Skeletal muscle tissue (tissue), 3 donors: ENCODE measurements at regions not wholly inside any gene's neighbourhood (a gene's known extent, or its start where the extent isn't known, plus 50 kb on each side); places are given as distances from the start of the nearest gene placed in this dataset.

Experiments used
- H3K27ac ChIP-seq: one replicate; pipeline ENCODE4 v1.7.0; 2013; ENCODE audit warnings: mild to moderate bottlenecking, low read depth, low read length, inconsistent platforms
- H3K27me3 ChIP-seq, 3 donors: one replicate each; pipeline ENCODE4 v1.7.0; 2013; ENCODE audit warnings: low read length in 3 of 3; ENCODE audit not compliant: control insufficient read depth in 3 of 3, insufficient read depth in 3 of 3
- H3K36me3 ChIP-seq, 3 donors: one replicate each; pipeline ENCODE4 v1.7.0; 2013; ENCODE audit warnings: low read length in 3 of 3; ENCODE audit not compliant: control insufficient read depth in 3 of 3, insufficient read depth in 3 of 3
- H3K4me1 ChIP-seq, 3 donors: one replicate each; pipeline ENCODE4 v1.7.0; 2013; ENCODE audit warnings: low read length in 3 of 3, mild to moderate bottlenecking in 3 of 3; ENCODE audit not compliant: control insufficient read depth in 3 of 3, insufficient read depth in 3 of 3
- H3K4me3 ChIP-seq, 3 donors: one replicate each; pipeline ENCODE4 v1.7.0; 2013; ENCODE audit warnings: low read length in 3 of 3
- H3K9ac ChIP-seq, 3 donors: one replicate each; pipeline ENCODE4 v1.7.0; 2013; ENCODE audit warnings: low read length in 3 of 3, mild to moderate bottlenecking in 3 of 3, moderate library complexity in 2 of 3, low read depth in 1 of 3
- H3K9me3 ChIP-seq, 3 donors: one replicate each; pipeline ENCODE4 v1.7.0; 2013; ENCODE audit warnings: low read length in 3 of 3; ENCODE audit not compliant: control insufficient read depth in 3 of 3
- donor health status: Osteomylitis.

DNA sequence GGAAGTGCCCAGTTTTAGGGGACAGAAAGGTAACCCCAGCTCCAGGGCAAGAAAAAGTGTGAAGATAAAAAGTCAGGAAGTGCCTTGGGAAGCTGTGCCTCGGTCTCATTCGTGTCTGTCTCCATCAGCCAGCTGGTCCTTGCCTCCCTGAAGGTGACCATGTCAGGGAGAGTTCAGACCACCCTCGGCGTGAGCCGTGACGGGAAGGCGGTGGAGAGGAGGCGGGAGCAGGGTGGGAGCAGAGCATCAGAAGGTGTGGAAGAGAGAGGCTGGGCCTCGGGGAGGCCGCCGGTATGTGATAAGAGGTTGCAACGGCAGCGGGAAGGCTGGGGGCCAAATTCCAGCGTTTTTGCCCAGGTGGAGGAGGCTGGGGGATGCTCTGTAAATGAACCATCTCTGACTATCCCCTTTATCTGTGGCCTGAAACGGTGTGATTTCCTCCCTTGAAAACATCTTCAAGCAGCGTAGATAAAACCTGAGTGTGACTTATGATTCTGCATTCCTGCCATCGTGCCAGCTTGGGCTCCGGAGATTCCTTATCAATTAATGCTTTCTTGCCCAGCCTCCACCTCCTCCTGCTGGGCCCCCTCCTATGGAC, 251.8 kb downstream of the IRF8 start:
- no peaks in the 10 kb centered on the region for H3K4me1 ChIP-seq
- no peak overlapping the region for H3K9ac ChIP-seq
- H3K27me3 ChIP-seq, result peaks cover 4 to 44% (median 31%) of the 10 kb centered on the region in 3 donors
- H3K27ac ChIP-seq, result no peak overlapping the region
- no peak overlapping the region for H3K4me3 ChIP-seq
- H3K36me3 ChIP-seq, result no peaks in the 10 kb centered on the region
- H3K9me3 ChIP-seq, result no peaks in the 10 kb centered on the region

DNA sequence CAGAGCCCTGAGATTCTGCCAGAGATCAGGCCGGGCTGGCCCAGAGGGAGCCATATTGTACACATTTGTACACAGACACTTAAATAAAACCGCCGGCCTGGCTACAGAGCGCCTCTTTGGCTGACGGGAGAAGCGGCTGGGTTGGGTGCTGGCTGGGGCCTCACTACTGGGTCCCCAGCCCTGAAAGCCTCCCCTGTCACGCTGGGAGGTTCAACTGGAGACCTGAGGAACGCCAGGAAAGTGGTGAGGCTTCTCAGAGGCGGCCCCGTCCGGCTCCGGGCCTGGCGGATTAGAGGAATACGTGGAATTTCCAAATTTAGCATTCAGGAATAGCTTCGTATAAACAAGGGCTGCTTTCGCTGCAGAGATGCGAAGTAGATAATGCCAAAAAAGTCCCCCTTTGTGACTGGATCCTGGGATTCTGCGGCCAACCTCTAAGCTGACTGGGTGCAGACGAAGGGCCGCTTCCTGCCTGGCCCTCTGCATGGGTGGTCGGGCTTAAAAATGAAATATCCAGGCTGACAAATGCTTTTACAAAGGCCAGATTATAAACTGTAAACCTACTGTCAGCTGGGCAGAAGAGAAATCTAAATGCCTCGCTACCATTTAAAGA, 252.4 kb downstream of the IRF8 start:
- Histone ChIP-seq H3K36me3 (no peaks in the 10 kb centered on the region), H3K27me3 (peaks cover 4 to 47% (median 37%) of the 10 kb centered on the region in 3 donors), H3K4me1 (no peaks in the 10 kb centered on the region), H3K9ac (no peak overlapping the region), H3K27ac (no peak overlapping the region), H3K4me3 (no peak overlapping the region), H3K9me3 (no peaks in the 10 kb centered on the region)

DNA sequence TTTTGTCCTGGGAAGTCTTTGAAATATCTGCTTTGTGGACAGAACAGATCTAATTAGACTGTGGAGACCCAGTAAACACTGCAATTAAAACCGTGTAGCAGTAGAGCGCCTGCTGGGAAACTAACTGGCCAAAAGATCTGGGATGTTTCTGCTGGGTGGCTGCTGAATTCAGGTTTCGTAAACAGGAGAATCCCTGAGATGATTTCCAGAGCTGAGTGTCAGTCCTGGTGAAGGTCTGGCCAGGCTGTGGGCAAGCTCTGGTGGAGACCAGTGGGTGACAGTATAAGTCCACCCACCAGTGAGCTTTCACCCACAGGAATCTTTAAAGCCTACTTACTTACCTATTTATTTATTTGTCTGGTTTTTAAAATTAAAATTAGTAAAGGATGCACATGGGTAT, 257.2 kb downstream of the IRF8 start:
- Histone ChIP-seq H3K4me1 (no peaks in the 10 kb centered on the region), H3K27me3 (peaks cover 4 to 40% (median 24%) of the 10 kb centered on the region in 3 donors), H3K36me3 (no peaks in the 10 kb centered on the region), H3K27ac (no peak overlapping the region), H3K4me3 (no peak overlapping the region), H3K9ac (no peak overlapping the region), H3K9me3 (no peaks in the 10 kb centered on the region)

DNA sequence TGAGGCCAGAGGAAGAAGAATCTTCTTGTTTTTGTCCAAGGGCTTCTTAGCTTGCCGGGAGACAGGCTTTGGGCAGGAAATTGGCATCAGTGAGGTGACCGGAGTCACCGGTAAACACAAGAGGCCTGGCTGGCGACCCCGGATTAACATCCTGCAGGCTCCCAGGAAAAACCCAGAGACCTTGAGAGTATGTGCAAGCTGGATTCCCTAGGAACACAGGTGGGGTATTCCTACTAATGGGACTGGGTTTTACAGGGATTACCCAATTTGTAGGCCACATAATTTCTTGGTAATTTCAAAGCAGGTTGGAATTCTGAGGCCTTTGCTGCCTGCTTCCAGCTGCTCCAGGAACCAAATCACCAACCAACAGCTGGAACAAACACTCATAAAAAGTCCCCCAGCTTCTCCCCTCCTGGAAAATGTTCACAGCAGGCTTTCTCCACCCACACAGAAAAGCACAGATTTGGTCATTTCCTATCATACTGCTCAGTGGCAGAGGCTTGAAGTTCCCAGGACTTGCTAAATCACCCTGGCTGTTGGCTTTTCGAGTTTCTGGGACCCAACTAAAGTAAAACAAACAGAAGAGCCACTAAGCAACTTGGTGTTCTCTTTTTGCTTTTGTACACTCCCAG, 258.8 kb downstream of the IRF8 start:
- H3K4me3 ChIP-seq, result no peak overlapping the region
- H3K4me1 ChIP-seq, result no peaks in the 10 kb centered on the region
- H3K36me3 ChIP-seq, result no peaks in the 10 kb centered on the region
- no peak overlapping the region for H3K27ac ChIP-seq
- peaks cover 4 to 27% (median 16%) of the 10 kb centered on the region in 3 donors for H3K27me3 ChIP-seq
- H3K9me3 ChIP-seq, result no peaks in the 10 kb centered on the region
- no peak overlapping the region for H3K9ac ChIP-seq

- no peaks in the 10 kb centered on the region for H3K9me3 ChIP-seq
- H3K4me1 ChIP-seq, result no peaks in the 10 kb centered on the region
- H3K27ac ChIP-seq, result no peak overlapping the region
- no peaks in the 10 kb centered on the region for H3K36me3 ChIP-seq
- H3K9ac ChIP-seq, result no peak overlapping the region
- no peak overlapping the region for H3K4me3 ChIP-seq
- H3K27me3 ChIP-seq, result peaks cover 2 to 25% (median 14%) of the 10 kb centered on the region in 3 donors
These were observed 259.9 kb downstream of the IRF8 start for GRCh38 chr16:86158688-86159360.

DNA sequence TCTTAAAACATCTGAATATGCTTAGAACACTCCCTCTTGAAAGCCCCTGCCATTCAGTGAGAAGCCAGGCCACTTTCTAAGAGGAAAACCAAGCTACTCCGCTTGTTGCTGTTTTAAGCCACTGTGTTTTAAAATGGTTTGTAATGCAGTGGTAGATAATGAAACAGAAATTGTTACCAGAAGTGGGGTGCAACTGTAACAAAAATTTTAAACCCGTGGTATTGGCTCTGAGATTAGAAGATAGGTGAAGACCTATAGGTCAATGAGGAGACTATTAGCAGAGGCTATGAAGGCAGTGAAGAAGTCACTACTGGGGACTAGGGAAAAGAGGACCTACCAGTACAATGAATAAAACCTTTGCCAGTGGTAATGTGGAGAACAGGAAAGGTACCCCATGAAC, 266.5 kb downstream of the IRF8 start:
- peaks cover 0 to 6% (median 3%) of the 10 kb centered on the region in 3 donors for H3K27me3 ChIP-seq
- H3K36me3 ChIP-seq, result no peaks in the 10 kb centered on the region
- no peaks in the 10 kb centered on the region for H3K4me1 ChIP-seq
- H3K9ac ChIP-seq, result no peak overlapping the region
- peaks cover 0 to 10% (median 0%) of the 10 kb centered on the region in 3 donors for H3K9me3 ChIP-seq
- no peak overlapping the region for H3K27ac ChIP-seq
- no peak overlapping the region for H3K4me3 ChIP-seq

DNA sequence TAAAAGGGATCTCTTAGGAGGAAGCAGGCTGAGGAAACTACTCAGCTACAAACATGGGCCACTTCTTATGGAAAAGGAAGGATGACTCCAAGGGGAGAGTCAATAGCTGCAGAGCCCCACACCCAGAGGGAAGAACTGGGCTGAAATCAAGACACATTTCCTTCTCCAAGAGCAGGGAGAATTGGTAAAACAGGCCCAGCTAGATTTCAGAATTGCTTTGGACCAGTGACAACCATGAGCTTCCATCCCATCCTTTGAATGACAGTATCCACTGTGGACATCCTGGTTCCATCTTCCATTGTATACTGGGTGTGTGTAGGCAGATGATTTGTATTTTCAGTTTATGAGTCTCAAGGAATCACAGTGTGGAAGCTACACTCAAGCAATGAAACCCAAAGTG, 267.5 kb downstream of the IRF8 start:
- Histone ChIP-seq H3K9ac (no peak overlapping the region), H3K27ac (no peak overlapping the region), H3K4me3 (no peak overlapping the region), H3K4me1 (no peaks in the 10 kb centered on the region), H3K9me3 (peaks cover 0 to 10% (median 0%) of the 10 kb centered on the region in 3 donors), H3K36me3 (no peaks in the 10 kb centered on the region), H3K27me3 (peaks cover 3 to 8% (median 6%) of the 10 kb centered on the region in 3 donors)

GRCh38 chr16:86167061-86167460, 268.1 kb downstream of the IRF8 start:
- H3K27ac ChIP-seq, result no peak overlapping the region
- no peak overlapping the region for H3K9ac ChIP-seq
- peaks cover 0 to 10% (median 0%) of the 10 kb centered on the region in 3 donors for H3K9me3 ChIP-seq
- H3K4me1 ChIP-seq, result no peaks in the 10 kb centered on the region
- H3K4me3 ChIP-seq, result no peak overlapping the region
- H3K27me3 ChIP-seq, result peaks cover 3 to 10% (median 6%) of the 10 kb centered on the region in 3 donors
- H3K36me3 ChIP-seq, result no peaks in the 10 kb centered on the region

GRCh38 chr16:86170720-86171119, 271.8 kb downstream of the IRF8 start:
- H3K9ac ChIP-seq, result no peak overlapping the region
- peaks cover 0 to 4% (median 0%) of the 10 kb centered on the region in 3 donors for H3K9me3 ChIP-seq
- H3K36me3 ChIP-seq, result no peaks in the 10 kb centered on the region
- peaks cover 3 to 26% (median 15%) of the 10 kb centered on the region in 3 donors for H3K27me3 ChIP-seq
- no peak overlapping the region for H3K4me3 ChIP-seq
- H3K4me1 ChIP-seq, result no peaks in the 10 kb centered on the region
- H3K27ac ChIP-seq, result no peak overlapping the region

DNA sequence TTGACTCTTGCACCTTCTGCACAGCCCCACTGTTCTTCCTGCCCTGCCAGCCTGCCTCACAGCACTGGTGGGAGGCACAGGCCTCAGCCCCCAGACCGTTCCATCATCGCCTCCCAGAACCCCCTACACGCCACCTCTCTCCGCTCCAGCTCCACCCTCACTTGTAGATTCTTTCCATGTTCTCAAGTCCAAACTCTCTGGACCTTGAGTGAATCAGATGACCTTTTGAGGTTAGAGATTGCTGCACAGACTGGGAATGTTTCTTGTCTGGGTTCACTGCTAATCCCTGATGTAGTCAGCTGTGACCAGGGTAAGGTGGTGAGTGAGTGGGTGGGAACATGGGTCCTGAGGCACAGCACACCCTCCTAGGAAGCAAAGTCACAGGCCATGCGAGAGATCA, 272.4 kb downstream of the IRF8 start:
- peaks cover 0 to under 1% (median 0%) of the 10 kb centered on the region in 3 donors for H3K9me3 ChIP-seq
- no peak overlapping the region for H3K4me3 ChIP-seq
- no peak overlapping the region for H3K27ac ChIP-seq
- H3K27me3 ChIP-seq, result peaks cover 3 to 31% (median 15%) of the 10 kb centered on the region in 3 donors
- no peaks in the 10 kb centered on the region for H3K4me1 ChIP-seq
- no peaks in the 10 kb centered on the region for H3K36me3 ChIP-seq
- no peak overlapping the region for H3K9ac ChIP-seq
